ENCODE measurements at regions not wholly inside any gene's neighbourhood (a gene's known extent, or its start where the extent isn't known, plus 50 kb on each side); places are given as distances from the start of the nearest gene placed in this dataset.

DNA sequence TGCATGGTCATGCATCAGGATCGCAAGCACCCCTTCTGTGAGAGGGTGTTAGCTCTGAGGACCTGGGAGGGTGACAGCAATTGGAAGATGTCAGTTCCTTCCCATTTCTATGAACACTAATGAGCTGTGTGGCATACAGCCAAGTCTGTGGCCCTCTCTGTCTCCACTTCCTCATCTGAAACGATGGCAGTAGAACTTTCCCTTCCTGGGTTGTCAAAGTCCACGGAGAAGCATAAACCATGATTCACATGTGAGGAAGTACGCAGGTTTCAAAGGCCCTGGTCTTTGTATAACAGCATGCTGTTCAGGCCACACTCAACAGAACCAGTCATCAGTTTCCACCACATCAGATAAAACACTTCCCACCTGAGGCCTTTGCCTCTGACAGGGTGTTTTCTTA lies 167.4 kb upstream of the RAB6C start:
- Histone ChIP-seq H3K36me3 (no peaks in the 10 kb centered on the region), H3K4me3 (no peak overlapping the region), H3K9ac (no peak overlapping the region), H4K20me1 (no peaks in the 10 kb centered on the region), H3K9me3 (peaks cover 15% of the 10 kb centered on the region), H3K4me2 (peak overlapping the region; percentile 63), H3K4me1 (peaks cover 21% of the 10 kb centered on the region), H3K27ac (peak overlapping the region; percentile 32), H3K27me3 (no peaks in the 10 kb centered on the region)
- no peak for TF ChIP-seq Cebpa-rat (IDR thresholded peaks at IDR 0.05)

DNA sequence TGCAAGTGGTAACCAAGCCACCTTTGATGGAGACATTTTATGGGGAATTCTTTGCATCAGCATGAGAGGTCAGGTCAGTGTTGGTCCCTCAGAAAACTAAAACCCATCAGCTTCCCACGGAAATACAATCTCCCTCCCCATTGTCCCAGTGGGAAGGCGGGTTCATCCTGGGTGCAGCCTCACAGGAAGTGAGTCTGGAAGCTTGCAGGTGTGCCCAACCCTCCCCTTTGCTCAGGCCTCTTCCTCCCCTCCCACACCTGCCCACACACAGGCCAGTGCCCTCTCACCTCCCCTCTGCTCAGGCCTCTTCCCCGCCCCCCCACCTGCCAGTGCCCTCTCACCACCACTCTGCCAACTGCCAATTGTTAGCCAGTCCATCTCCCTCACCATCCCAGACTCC lies 166.8 kb upstream of the RAB6C start:
- peaks cover 21% of the 10 kb centered on the region for H3K4me1 ChIP-seq
- H4K20me1 ChIP-seq: no peaks in the 10 kb centered on the region
- H3K4me3 ChIP-seq: no peak overlapping the region
- no peak for TF ChIP-seq Cebpa-rat (IDR thresholded peaks at IDR 0.05)
- H3K9me3 ChIP-seq: peaks cover 15% of the 10 kb centered on the region
- no peak overlapping the region for H3K9ac ChIP-seq
- H3K27ac ChIP-seq: peak overlapping the region; percentile 32; the same call in 1 of the 2 replicates
- peak overlapping the region; percentile 63 for H3K4me2 ChIP-seq
- H3K36me3 ChIP-seq: no peaks in the 10 kb centered on the region
- no peaks in the 10 kb centered on the region for H3K27me3 ChIP-seq

DNA sequence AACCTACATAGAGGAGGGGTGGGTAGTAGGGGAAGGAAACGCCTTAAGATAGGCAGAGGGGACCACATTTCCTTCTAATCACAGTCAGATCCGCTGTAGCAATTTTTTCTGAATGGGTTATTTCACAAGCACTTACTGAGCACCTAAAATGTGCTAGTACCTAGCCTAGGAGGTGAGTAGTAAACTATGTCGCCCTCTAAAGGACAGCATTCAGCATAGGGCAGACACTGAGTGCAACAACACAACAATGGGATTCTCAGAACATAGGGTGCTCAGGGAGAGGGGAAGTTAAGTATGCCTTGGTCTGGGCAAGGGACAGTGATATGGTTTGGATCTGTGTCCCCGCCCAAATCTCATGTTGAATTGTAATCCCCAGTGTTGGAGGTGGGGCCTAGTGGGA lies 166.1 kb upstream of the RAB6C start:
- peaks cover 21% of the 10 kb centered on the region for H3K4me1 ChIP-seq
- no peaks in the 10 kb centered on the region for H3K36me3 ChIP-seq
- no peak overlapping the region for H3K27ac ChIP-seq
- no peak overlapping the region for H3K9ac ChIP-seq
- H3K4me2 ChIP-seq: peak overlapping the region; percentile 63; the same call in 1 of the 2 replicates
- H3K9me3 ChIP-seq: peaks cover 15% of the 10 kb centered on the region
- H3K27me3 ChIP-seq: no peaks in the 10 kb centered on the region
- no peak for TF ChIP-seq Cebpa-rat (IDR thresholded peaks at IDR 0.05)
- H3K4me3 ChIP-seq: no peak overlapping the region
- H4K20me1 ChIP-seq: no peaks in the 10 kb centered on the region

DNA sequence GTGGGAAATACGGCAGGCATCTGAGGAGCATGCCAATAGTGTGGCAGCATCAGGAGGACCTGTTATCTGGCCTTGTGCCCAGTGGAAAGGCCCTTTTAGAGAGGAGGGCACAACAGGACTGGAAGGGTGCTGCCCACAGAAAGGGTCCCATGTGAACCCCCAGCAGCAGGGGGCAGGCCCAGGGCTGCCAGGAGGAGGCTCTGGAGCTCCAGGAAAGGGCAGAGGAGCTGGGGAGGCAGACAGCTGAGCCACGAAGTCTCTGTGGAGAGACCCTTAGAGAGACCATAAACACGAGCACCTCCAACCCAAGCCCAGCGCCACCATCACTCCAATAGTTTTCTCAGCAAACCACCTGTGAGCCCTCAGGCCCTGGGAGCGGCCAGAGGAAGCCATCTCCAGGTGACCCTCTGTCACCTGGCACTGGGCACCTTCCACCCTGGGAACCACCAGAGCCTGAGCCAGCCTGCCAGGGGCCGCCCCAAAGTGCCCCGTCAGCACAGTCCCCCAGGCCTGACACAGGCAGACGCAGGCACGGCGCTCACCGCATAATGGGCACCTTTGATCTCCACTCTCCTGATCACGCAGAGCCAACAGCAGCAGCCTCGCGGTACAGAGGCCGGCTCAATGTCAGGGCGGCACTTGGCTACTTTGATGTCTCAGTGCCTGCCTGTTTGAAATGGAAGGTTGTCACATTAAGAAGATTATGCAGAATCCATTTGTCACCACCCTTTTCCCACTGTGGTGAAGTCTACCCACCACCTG lies 162.5 kb upstream of the RAB6C start:
- Histone ChIP-seq H3K4me3 (no peak overlapping the region), H3K36me3 (no peaks in the 10 kb centered on the region), H3K4me1 (peaks cover 14% of the 10 kb centered on the region), H3K27ac (no peak overlapping the region), H3K27me3 (no peaks in the 10 kb centered on the region), H3K9me3 (peaks cover 15% of the 10 kb centered on the region), H3K4me2 (no peak overlapping the region), H3K9ac (no peak overlapping the region), H4K20me1 (no peaks in the 10 kb centered on the region)
- no peak for TF ChIP-seq Cebpa-rat (IDR thresholded peaks at IDR 0.05)

DNA sequence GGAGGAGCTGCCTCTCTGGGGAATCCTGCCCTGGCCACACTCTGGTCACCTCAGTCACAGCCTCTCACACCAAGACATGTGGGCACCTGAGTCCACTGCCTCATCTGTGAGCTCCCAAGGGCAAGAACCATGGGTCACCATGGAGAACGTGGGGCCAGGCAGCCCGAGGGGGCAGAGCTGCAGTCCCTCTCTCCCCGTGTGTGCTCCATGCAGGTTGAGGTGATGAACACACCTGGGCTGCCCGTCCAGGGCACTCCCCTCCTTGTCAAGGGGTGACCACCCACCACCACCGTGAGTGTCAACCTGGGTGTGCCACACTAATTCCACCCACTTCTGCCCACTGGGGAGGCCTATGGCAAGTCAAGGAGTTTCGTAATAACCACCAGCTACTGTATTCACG lies 159.6 kb upstream of the RAB6C start:
- no peak overlapping the region for H3K9ac ChIP-seq

DNA sequence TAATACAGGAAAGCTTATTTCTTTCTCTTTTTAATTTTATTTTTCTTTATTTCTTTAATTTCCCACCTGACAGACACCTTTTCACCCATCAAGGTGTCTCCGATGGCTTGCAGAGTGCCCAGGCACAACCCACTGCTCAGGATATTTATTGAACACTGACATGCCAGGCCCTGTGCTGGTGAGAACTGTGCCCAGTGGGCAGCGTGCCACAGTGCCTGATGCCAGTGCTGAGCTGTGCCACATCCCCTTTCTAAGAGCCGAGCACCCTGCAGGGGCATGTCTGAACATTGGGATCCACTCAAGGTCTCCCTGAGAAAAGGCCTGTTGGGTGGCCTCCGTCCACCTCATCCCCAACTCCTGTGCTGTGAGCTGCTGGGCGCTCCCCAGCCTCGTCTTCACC lies 158.6 kb upstream of the RAB6C start:
- TF ChIP-seq Cebpa-rat (IDR thresholded peaks at IDR 0.05): no peak
- H3K36me3 ChIP-seq: no peaks in the 10 kb centered on the region
- H3K4me3 ChIP-seq: no peak overlapping the region
- no peak overlapping the region for H3K9ac ChIP-seq
- no peaks in the 10 kb centered on the region for H3K27me3 ChIP-seq
- H3K27ac ChIP-seq: no peak overlapping the region
- H3K4me2 ChIP-seq: no peak overlapping the region
- H4K20me1 ChIP-seq: no peaks in the 10 kb centered on the region
- H3K9me3 ChIP-seq: peaks cover 3% of the 10 kb centered on the region; the same call in 1 of the 2 replicates
- no peaks in the 10 kb centered on the region for H3K4me1 ChIP-seq

More for the DNA sequence above, 159.6 kb upstream of the RAB6C start:
- TF ChIP-seq Cebpa-rat (IDR thresholded peaks at IDR 0.05): no peak
- no peak overlapping the region for H3K4me3 ChIP-seq
- no peaks in the 10 kb centered on the region for H3K36me3 ChIP-seq
- no peaks in the 10 kb centered on the region for H4K20me1 ChIP-seq
- H3K9me3 ChIP-seq: peaks cover 14% of the 10 kb centered on the region
- no peaks in the 10 kb centered on the region for H3K4me1 ChIP-seq
- H3K27ac ChIP-seq: no peak overlapping the region
- H3K4me2 ChIP-seq: no peak overlapping the region
- no peaks in the 10 kb centered on the region for H3K27me3 ChIP-seq

DNA sequence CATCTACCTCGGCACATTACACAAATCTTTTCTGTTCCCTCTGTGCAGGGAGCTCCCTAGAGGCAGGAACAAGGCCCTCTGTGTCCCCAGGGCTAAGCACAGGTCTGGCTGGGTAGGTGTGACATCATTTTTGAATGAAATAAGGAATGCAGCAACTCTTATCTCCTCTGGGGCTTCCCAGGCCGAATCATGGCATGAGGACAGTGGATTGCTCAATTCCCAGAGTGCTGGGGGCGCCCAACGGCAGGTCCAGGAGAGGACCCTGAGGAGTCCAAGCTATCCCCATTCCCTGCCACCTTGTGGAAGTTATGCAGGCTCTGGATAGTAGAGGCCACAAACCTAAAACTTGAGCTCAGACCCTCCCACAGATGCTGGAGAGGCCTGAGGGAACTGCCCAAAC lies 158.0 kb upstream of the RAB6C start:
- Histone ChIP-seq H3K4me2 (no peak overlapping the region), H3K9me3 (no peaks in the 10 kb centered on the region), H3K27ac (no peak overlapping the region), H3K36me3 (no peaks in the 10 kb centered on the region), H3K4me3 (no peak overlapping the region), H4K20me1 (no peaks in the 10 kb centered on the region), H3K9ac (no peak overlapping the region), H3K4me1 (no peaks in the 10 kb centered on the region), H3K27me3 (no peaks in the 10 kb centered on the region)
- TF ChIP-seq Cebpa-rat (IDR thresholded peaks at IDR 0.05): no peak

DNA sequence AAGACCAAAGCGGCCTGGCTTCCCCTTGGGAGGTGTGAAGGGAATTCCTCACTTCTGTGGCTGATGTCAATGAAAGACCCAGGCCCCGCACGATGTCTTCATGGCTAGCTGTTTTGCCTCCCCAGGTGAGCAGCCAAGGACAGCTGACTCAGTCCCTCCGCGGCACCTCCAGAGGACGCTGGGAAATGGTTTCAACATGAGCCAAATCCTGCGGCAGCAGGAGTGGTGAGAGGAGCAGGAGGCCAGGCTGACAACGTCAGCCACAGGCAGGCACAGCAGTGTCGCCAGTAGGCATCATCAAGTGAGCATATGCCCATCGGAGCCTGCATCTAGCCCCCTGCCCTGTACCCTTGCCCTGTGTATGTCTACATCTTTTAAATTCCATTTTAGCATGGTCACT lies 156.4 kb upstream of the RAB6C start:
- Histone ChIP-seq H3K36me3 (no peaks in the 10 kb centered on the region), H3K4me3 (no peak overlapping the region), H3K9me3 (no peaks in the 10 kb centered on the region), H3K4me2 (no peak overlapping the region), H3K4me1 (no peaks in the 10 kb centered on the region), H4K20me1 (no peaks in the 10 kb centered on the region), H3K9ac (no peak overlapping the region), H3K27ac (no peak overlapping the region), H3K27me3 (no peaks in the 10 kb centered on the region)
- no peak for TF ChIP-seq Cebpa-rat (IDR thresholded peaks at IDR 0.05)

DNA sequence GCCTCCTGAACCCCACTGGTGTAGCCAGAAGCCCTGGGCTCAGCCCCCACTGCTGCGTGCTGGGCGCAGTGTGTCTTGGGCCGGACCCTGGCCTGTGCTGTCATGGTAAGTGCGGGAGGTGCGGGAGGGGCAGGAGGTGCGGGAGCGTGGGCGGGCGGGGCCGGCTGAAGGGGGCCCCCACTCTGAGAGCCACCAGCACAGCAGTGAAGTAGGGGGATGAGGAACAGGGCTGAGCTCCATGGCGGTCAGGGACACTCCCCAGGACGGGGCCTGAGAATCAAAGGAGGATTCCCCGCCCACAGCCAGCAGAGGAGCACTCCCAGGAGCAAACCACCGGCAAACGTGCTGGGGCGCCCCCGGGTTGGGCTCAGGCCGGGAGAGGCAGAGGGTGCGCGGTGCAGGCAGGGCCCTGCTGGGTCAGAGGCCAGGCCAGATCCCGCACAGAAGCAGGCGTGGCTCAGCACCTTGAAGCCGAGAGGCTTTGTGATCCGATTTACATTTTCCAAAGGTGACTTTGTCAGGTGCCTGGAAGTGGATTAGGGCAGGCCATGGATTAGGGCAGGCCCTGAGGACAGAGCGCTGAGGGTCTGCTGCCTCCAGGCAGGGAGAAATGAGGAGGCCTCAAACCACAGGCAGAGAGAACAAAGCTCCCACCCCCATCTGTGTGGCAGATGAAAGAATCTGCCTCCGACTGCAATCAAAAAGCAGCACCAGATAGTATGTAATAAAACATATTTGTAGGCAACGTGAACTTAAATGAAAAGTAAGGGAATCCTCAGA lies 152.0 kb upstream of the RAB6C start:
- Histone ChIP-seq H3K27ac (no peak overlapping the region), H3K4me3 (no peak overlapping the region), H3K4me2 (no peak overlapping the region), H3K36me3 (no peaks in the 10 kb centered on the region), H3K9me3 (peaks cover 24% of the 10 kb centered on the region), H3K9ac (no peak overlapping the region), H3K27me3 (no peaks in the 10 kb centered on the region), H4K20me1 (no peaks in the 10 kb centered on the region), H3K4me1 (no peaks in the 10 kb centered on the region)
- no peak for TF ChIP-seq Cebpa-rat (IDR thresholded peaks at IDR 0.05)

DNA sequence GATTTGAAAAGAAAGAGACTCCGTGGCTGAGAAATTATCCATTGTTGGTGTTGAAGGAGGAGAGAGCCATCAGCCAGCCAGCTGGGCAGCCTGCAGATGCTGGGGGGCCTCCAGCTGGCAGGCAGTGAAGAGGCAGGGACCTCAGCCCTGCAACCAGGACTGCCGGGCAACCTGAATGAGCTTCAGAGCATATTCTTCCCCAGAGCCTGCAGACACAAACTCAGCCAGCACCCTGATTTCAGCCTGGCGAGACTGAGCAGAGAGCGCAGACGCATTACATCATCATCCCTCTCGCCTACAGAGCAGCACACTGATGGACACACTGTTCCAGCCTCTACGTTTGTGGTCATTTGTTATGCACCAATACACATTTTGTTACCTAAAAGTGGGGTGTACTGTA lies 150.7 kb upstream of the RAB6C start:
- no peak overlapping the region for H3K9ac ChIP-seq
- H3K4me1 ChIP-seq: no peaks in the 10 kb centered on the region
- H3K27ac ChIP-seq: no peak overlapping the region
- H3K4me2 ChIP-seq: no peak overlapping the region
- TF ChIP-seq Cebpa-rat (IDR thresholded peaks at IDR 0.05): no peak
- no peak overlapping the region for H3K4me3 ChIP-seq
- peaks cover 30% of the 10 kb centered on the region for H3K9me3 ChIP-seq
- no peaks in the 10 kb centered on the region for H4K20me1 ChIP-seq
- H3K36me3 ChIP-seq: no peaks in the 10 kb centered on the region
- no peaks in the 10 kb centered on the region for H3K27me3 ChIP-seq

Data from BLaER1 (cell line).